ENCODE measurements at regions not wholly inside any gene's neighbourhood (a gene's known extent, or its start where the extent isn't known, plus 50 kb on each side); places are given as distances from the start of the nearest gene placed in this dataset.

- TF ChIP-seq CTCF (IDR thresholded peaks at IDR 0.05; ENCODE audit: control extremely low read depth, extremely low read depth, low read depth, missing control alignments), result peak; percentile 43
- POLR2A ChIA-PET, result no interaction called here
- DNase-seq (ENCODE audit: extremely low spot score), result peak; percentile 31
- CTCF ChIA-PET, result interaction anchor here (1.0 kb wide), 1 partner anchor 19 kb away, joined by 4 read pairs; no protein-coding TSS in a partner anchor
Observed at GRCh38 chr2:156110890-156111289, 221.6 kb downstream of the NR4A2 start.

- ChIA-PET POLR2A (no interaction called here), CTCF (interaction anchor here (0.7 kb wide), 1 partner anchor 13 kb away, joined by 3 read pairs; no protein-coding TSS in a partner anchor)
- no peak for TF ChIP-seq CTCF (IDR thresholded peaks at IDR 0.05; ENCODE audit: control extremely low read depth, extremely low read depth, low read depth, missing control alignments)
- DNase-seq (ENCODE audit: extremely low spot score), result no peak
Observed at GRCh38 chr2:156099382-156099781, 233.1 kb downstream of the NR4A2 start.

GRCh38 chr2:156098506-156098905 is 234.0 kb downstream of the NR4A2 start:
- no peak for DNase-seq (ENCODE audit: extremely low spot score)

GRCh38 chr2:156088587-156088986 is 243.9 kb downstream of the NR4A2 start:
- CTCF ChIA-PET, result no interaction called here
- DNase-seq (ENCODE audit: extremely low spot score), result no peak
- no peak for TF ChIP-seq CTCF (IDR thresholded peaks at IDR 0.05; ENCODE audit: control extremely low read depth, extremely low read depth, low read depth, missing control alignments)
- POLR2A ChIA-PET, result no interaction called here

More at GRCh38 chr2:156098506-156098905, 234.0 kb downstream of the NR4A2 start:
- ChIA-PET POLR2A (no interaction called here), CTCF (interaction anchor here (1.9 kb wide), 1 partner anchor 83 kb away, joined by 4 read pairs; no protein-coding TSS in a partner anchor)
- no peak for TF ChIP-seq CTCF (IDR thresholded peaks at IDR 0.05; ENCODE audit: control extremely low read depth, extremely low read depth, low read depth, missing control alignments)

GRCh38 chr2:156087875-156088274 is 244.6 kb downstream of the NR4A2 start:
- TF ChIP-seq CTCF (IDR thresholded peaks at IDR 0.05; ENCODE audit: control extremely low read depth, extremely low read depth, low read depth, missing control alignments), result no peak
- ChIA-PET CTCF (no interaction called here), POLR2A (no interaction called here)
- DNase-seq (ENCODE audit: extremely low spot score), result no peak

- TF ChIP-seq CTCF (IDR thresholded peaks at IDR 0.05; ENCODE audit: control extremely low read depth, extremely low read depth, low read depth, missing control alignments), result no peak
- POLR2A ChIA-PET, result no interaction called here
- CTCF ChIA-PET, result interaction anchor here (0.7 kb wide), 1 partner anchor 28 kb away, joined by 3 read pairs; no protein-coding TSS in a partner anchor
- DNase-seq (ENCODE audit: extremely low spot score), result no peak
Observed at GRCh38 chr2:156083763-156084493, 248.6 kb downstream of the NR4A2 start.
